SH-SY5Y (cell line): ENCODE measurements at regions not wholly inside any gene's neighbourhood (a gene's known extent, or its start where the extent isn't known, plus 50 kb on each side); places are given as distances from the start of the nearest gene placed in this dataset.

Experiments used
- GATA2 ChIP-seq: IDR thresholded peaks from 2 replicates; pipeline ENCODE4 v1.6.1; 2011; ENCODE audit warnings: mild to moderate bottlenecking, low read depth, low read length
- GATA3 ChIP-seq: IDR thresholded peaks from 2 replicates; pipeline ENCODE4 v1.6.1; 2011; ENCODE audit warnings: low read depth, mild to moderate bottlenecking, low read length, moderate library complexity

- TF ChIP-seq GATA3 (no peak), GATA2 (no peak)
Measured at GRCh38 chr6:140044626-140045025, 670.2 kb upstream of the CITED2 start.

DNA sequence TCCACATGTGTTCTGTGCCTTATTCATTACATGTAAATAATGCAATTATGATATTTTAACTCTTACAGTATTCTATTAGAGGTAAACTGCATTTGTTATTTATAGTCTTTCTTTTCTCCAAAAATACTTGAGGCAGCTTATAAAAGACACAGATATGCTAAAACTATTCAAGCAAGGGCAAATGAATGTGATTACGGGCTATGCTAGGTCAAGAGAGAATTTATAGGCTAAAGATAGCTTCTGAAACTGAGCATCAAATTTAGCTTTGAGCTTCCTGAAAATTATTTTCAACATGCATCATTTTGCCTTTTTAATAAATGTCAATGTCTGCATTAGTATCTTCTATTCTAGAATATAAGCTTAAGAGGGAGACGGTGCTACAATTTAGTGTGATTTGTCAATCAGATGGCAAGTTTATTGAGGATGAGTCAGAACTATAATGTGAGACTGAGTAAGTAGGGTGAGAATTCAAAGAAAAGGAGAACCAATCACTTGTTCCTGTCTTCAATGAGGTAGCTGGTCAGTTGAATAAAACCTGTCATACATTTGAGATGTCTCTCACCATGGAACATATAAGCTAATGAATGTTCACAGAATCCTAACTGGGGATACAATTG lies 669.4 kb upstream of the CITED2 start:
- TF ChIP-seq GATA3 (no peak), GATA2 (no peak)

GRCh38 chr6:140043357-140043756 lies 668.9 kb upstream of the CITED2 start:
- no peak for TF ChIP-seq GATA2
- TF ChIP-seq GATA3 = no peak

- TF ChIP-seq GATA3 (no peak), GATA2 (no peak)
Measured at GRCh38 chr6:140041571-140042332, 667.3 kb upstream of the CITED2 start.

DNA sequence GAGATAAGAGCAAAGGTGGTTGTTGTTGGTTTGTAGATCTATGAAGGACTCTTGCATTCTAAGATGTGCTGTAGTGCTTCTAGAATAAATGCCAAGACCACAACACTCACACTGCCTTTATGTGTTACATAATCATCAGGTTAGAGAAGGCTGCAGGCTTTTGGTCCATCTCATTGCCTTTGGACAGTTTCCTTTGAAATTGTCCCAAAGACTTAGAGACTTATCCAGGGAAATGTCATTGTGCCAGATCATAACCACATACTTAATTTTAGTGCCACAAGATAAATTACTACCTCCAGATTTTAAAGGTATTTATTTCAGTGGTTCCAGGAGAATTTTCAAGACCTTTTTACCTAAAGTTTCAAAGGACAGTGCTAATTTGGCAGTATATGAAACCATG lies 666.6 kb upstream of the CITED2 start:
- TF ChIP-seq GATA2 (no peak), GATA3 (no peak)

GRCh38 chr6:140040396-140040795 lies 665.9 kb upstream of the CITED2 start:
- no peak for TF ChIP-seq GATA2
- no peak for TF ChIP-seq GATA3

DNA sequence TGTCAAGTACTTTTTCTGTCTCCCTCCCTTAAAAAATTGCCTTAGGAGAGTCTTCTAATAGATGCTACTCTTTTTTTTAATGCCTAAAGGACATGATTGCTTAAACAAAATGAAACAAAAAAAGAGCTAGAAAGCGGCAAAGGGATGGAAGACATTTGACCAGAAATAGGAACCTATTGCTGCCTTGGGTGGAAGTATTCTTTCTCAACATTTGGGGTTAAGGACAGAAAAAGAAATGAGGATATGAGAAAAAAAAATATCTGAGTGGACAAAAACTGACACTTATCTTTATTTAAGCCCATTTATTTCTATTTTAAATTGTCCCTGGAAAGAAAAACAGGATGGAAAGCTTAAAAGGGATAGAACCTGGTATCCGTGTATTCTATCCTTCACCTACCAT lies 664.9 kb upstream of the CITED2 start:
- TF ChIP-seq GATA3 (no peak), GATA2 (no peak)

- TF ChIP-seq GATA3 (no peak), GATA2 (no peak)
Measured at GRCh38 chr6:140036196-140036595, 661.7 kb upstream of the CITED2 start.

DNA sequence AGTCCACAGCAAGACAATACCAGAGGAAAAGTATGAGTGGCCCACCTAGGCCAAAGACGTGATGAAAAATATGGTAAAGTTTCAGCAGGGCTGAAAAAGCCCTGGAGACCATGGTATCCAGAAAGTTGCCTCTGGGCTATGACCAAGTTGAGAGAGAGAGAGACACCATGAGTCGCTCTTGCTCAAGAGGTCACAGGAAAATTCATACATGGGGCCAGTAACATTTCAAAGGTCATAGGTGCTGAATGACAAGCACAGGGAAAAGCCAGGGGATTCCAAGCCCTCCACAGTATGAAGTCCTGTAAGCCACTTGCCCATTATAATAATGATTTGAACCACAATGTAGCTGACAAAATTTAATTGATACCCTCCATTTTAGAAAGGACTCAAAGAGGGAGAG lies 657.7 kb upstream of the CITED2 start:
- TF ChIP-seq GATA3 = no peak
- no peak for TF ChIP-seq GATA2

DNA sequence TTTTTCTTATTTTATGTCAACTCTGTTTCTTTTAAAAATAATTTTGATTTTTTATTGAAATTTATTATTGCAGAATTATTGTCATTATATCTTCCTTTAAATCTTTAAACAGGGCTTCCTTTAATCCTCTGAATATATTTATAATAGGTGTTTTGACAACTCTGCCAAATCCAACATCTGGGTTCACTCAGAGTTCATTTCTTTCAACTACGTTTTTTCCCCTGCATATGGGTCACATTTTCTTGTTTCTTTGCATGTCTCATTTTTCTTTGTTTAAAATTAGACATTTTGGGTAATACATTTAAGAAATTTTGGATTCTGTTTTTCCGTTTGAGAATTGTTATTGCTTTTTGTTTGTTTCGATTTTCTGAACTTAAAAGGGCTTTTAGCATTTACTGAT lies 655.1 kb upstream of the CITED2 start:
- no peak for TF ChIP-seq GATA2
- TF ChIP-seq GATA3 = no peak

DNA sequence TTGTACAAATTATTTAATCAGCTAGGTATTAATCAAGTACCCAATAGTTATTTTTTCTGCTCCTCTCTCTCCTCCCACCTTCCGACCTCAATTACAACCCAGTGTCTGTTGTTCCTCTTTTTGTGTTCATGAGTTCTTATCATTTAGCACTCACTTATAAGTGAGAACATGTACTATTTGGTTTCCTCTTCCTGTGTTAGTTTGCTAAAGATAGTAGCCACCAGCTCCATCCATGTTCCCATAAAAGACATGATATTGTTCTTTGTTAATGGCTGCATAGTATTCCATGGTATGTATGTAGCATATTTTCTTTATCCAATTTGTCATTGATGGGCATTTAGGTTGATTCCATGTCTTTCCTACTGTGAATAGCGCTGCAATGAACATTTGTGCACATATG lies 652.8 kb upstream of the CITED2 start:
- no peak for TF ChIP-seq GATA2
- no peak for TF ChIP-seq GATA3

- TF ChIP-seq GATA2 (no peak), GATA3 (no peak)
Measured at GRCh38 chr6:140026546-140026945, 652.1 kb upstream of the CITED2 start.

- TF ChIP-seq GATA3 (no peak), GATA2 (no peak)
Measured at GRCh38 chr6:140025171-140025570, 650.7 kb upstream of the CITED2 start.

DNA sequence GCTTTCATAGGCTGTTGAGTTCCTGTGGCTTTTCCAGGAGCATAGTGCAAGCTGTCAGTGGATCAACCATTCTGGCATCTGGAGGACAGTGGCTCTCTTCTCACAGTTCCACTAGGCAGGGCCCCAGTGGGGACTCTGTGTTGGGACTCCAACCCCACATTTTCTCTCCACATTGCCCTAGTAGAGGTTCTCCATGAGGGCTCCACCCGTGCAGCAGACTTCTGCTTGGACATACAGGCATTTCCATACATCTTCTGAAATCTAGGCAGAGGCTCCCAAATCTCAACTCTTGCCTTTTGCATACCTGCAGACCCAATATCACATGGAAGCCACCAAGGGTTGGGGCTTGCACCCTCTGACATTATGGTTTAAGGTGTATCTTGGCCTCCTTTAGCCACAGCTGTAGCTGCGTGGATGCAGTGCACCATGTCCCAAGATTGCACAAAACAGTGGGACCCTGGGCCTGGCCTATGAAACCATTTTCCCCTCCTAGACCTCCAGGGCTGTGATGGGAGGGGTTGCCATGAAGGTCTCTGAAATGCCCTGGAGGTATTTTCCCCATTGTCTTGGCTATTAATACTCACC lies 645.9 kb upstream of the CITED2 start:
- TF ChIP-seq GATA3 (no peak), GATA2 (no peak)

- TF ChIP-seq GATA2 = no peak
- TF ChIP-seq GATA3 = no peak
Measured at GRCh38 chr6:140018588-140018987, 644.1 kb upstream of the CITED2 start.
